ENCODE measurements at regions not wholly inside any gene's neighbourhood (a gene's known extent, or its start where the extent isn't known, plus 50 kb on each side); places are given as distances from the start of the nearest gene placed in this dataset.

GRCh38 chr5:17805227-17805825 lies 171.1 kb downstream of the TAF11L14 start:
- no peak for TF ChIP-seq POLR2A (IDR thresholded peaks at IDR 0.05)
- TF ChIP-seq, protein P1, sequence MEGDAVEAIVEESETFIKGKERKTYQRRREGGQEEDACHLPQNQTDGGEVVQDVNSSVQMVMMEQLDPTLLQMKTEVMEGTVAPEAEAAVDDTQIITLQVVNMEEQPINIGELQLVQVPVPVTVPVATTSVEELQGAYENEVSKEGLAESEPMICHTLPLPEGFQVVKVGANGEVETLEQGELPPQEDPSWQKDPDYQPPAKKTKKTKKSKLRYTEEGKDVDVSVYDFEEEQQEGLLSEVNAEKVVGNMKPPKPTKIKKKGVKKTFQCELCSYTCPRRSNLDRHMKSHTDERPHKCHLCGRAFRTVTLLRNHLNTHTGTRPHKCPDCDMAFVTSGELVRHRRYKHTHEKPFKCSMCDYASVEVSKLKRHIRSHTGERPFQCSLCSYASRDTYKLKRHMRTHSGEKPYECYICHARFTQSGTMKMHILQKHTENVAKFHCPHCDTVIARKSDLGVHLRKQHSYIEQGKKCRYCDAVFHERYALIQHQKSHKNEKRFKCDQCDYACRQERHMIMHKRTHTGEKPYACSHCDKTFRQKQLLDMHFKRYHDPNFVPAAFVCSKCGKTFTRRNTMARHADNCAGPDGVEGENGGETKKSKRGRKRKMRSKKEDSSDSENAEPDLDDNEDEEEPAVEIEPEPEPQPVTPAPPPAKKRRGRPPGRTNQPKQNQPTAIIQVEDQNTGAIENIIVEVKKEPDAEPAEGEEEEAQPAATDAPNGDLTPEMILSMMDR (IDR thresholded peaks at IDR 0.05) = no peak
